HK-2 (cell line): ENCODE measurements at regions not wholly inside any gene's neighbourhood (a gene's known extent, or its start where the extent isn't known, plus 50 kb on each side); places are given as distances from the start of the nearest gene placed in this dataset.
"Not testable (repeated sequence)": the region's sequence is repeated elsewhere in the genome, so short reads cannot be mapped to it uniquely, and the experiment has no call there.

Experiments
- DNase-seq: peaks from one replicate; pipeline ENCODE4 v3.0.0-alpha.2; 2018; ENCODE audit not compliant: unreplicated experiment

GRCh38 chr7:1342090-1342640 is 109.5 kb downstream of the UNCX start:
- DNase-seq: no peak

- DNase-seq: no peak
Observed at GRCh38 chr7:1343551-1343950, 110.9 kb downstream of the UNCX start.

- no peak for DNase-seq
Observed at GRCh38 chr7:1344421-1344820, 111.7 kb downstream of the UNCX start.

GRCh38 chr7:1344981-1345701 is 112.5 kb downstream of the UNCX start:
- DNase-seq: no peak

- no peak for DNase-seq
Observed at GRCh38 chr7:1345796-1346755, 113.2 kb downstream of the MICALL2 start.

DNA sequence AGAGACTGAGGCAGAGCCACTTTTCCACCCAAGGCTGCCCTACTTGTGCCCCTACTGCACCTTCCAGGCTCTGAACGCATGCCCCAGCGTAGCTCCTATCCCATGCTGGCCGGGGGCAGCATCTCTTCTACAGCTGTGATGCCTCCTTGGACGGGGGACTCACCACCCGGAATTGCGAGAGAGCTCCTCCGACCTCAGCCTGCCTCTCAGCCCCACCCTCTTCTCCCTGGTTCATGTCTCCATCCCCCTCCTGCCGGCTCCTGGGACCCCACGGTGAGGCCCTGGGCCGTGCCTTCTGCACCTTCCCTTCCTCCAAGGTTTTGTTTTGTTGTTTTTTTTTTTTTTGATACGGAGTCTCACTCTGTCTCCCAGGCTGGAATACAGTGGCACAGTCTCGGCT is 112.4 kb downstream of the MICALL2 start:
- DNase-seq: no peak

GRCh38 chr7:1348096-1348822 is 111.0 kb downstream of the MICALL2 start:
- no peak for DNase-seq

- DNase-seq: no peak
Observed at GRCh38 chr7:1348823-1349335, 110.4 kb downstream of the MICALL2 start.

GRCh38 chr7:1349351-1349761 is 109.9 kb downstream of the MICALL2 start:
- no peak for DNase-seq

DNA sequence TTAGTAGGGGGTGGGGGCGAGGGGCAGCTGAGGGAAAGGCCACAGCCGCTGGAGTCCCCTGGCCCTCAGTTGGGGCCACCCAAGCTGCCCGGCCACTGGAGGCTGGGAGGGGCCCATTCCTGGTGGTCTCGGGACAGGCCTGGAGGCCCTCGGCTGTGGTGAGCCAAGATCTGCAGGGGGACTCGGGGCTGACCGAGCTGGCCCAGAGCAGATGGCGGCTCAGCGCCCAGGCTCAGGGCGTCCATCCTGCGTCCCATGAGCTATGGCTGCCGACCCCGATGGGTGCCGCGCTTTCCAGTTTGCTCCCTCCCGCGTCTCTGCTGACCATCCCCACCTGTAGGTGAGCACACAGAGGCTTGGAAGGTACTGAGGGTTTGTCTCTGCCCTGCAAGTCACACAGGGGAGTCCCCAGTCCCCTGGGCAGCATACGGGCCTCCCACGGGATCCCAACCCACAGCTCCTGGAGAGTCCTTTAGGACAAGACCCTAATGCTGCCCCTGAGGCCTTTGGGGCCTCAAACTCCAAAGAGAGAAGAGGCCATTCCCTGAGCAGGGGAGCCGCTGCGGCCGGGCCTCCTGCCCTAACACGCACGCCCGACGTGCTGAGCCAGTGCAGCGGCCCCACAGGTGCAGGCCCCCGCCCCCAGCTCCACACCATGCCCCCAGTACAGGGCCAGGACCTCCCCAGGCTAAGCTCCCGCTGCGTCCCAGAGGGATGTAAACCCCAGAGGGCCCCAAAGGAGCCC is 107.2 kb downstream of the MICALL2 start:
- DNase-seq: no peak

DNA sequence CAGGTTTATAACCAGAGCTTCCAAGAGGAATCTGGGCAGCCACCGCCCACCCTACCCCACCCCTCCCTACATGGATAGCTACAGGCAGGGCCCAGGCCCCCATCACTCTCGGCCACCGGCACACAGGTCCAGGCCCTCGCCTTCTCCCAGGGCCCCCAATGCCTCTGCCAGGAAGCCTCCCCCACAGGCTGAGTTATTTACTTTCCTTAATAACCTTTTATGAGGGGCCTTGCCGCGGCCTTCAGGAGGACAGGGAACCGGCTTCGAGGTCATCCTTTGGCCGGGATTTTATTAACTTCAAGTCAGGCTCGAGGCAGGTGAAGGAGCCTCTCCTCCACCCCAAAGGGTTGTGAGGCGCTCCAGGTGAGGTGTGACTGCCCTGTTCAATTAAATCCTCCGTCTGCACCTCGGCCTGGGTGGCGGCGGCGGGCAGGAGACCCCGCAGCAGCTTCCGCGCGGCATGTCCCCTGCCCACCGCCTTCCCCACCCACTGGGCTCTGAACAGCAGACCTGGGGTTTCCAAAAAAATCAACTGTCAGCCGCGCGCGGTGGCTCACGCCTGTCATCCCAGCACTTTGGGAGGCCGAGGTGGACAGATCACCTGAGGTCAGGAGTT is 106.5 kb downstream of the MICALL2 start:
- no peak for DNase-seq

DNA sequence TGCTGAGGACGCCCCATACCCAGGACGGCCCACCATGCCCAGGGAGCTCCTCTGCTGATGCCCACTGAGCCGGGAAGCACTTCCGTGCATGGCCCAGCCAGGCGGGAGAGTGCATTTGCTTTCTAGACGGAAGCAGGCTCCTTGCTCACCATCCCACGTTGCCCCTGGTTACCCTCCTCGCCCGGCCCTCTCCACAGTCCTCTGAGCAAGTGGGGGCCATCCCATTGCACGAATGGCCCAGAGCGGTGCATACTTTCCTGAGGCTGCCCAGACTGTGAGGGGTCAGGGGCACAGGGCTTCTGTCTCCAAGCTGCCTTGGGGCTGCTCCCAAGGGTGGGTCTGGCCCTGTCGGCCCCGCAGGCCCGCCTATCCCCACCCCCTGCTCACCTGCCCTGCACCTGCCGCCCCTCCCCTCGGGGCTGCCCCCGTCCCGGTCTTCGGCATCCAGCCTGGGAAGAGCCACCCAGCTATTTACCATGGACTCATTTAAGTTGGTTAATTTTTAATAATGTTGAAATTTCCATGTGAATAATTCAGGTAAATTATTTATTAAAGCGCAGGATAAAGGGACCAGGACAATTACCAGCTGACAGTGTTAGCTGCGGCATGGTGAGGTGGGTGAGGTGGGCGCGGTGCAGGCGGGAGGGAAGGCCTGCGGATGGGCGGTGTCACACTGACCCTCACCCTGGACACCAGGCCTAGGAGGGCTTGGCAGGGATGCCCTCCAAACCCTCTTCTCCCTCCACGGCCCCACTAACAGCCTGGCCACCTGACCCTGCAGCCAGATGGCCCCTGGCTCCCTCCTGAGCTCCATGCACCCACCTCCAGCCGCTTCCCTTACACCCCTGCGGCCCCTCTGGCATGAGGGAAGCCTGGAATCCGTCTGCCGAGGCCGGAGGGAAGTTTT is 104.4 kb downstream of the MICALL2 start:
- DNase-seq: peak; percentile 14

GRCh38 chr7:1355568-1356340 is 103.5 kb downstream of the MICALL2 start:
- peak; percentile 36 for DNase-seq

GRCh38 chr7:1356853-1357252 is 102.4 kb downstream of the MICALL2 start:
- DNase-seq: not testable (repeated sequence)

- not testable (repeated sequence) for DNase-seq
Observed at GRCh38 chr7:1357260-1357600, 102.0 kb downstream of the MICALL2 start.

- DNase-seq: no peak
Observed at GRCh38 chr7:1357601-1358271, 101.5 kb downstream of the MICALL2 start.

GRCh38 chr7:1358376-1359050 is 100.8 kb downstream of the MICALL2 start:
- DNase-seq: no peak

GRCh38 chr7:1359051-1359400 is 100.2 kb downstream of the MICALL2 start:
- DNase-seq: no peak
